ENCODE measurements at regions not wholly inside any gene's neighbourhood (a gene's known extent, or its start where the extent isn't known, plus 50 kb on each side); places are given as distances from the start of the nearest gene placed in this dataset.

GRCh38 chr4:53801373-53801772 lies 210.1 kb upstream of the LNX1 start:
- Histone ChIP-seq H3K9ac (ENCODE audit: low read depth, low read length) (no peak overlapping the region), H3K4me1 (ENCODE audit: insufficient read depth, low read length) (no peaks in the 10 kb centered on the region), H3K36me3 (ENCODE audit: insufficient read depth, low read length) (no peaks in the 10 kb centered on the region), H3K9me3 (ENCODE audit: control insufficient read depth, insufficient read depth, low read length) (no peaks in the 10 kb centered on the region)

GRCh38 chr4:53800741-53801140 lies 209.5 kb upstream of the LNX1 start:
- Histone ChIP-seq H3K36me3 (ENCODE audit: insufficient read depth, low read length) (no peaks in the 10 kb centered on the region), H3K9ac (ENCODE audit: low read depth, low read length) (no peak overlapping the region), H3K9me3 (ENCODE audit: control insufficient read depth, insufficient read depth, low read length) (no peaks in the 10 kb centered on the region), H3K4me1 (ENCODE audit: insufficient read depth, low read length) (no peaks in the 10 kb centered on the region)

GRCh38 chr4:53793096-53793495 lies 201.8 kb upstream of the LNX1 start:
- H3K36me3 ChIP-seq (ENCODE audit: insufficient read depth, low read length): no peaks in the 10 kb centered on the region
- no peak overlapping the region for H3K9ac ChIP-seq (ENCODE audit: low read depth, low read length)
- H3K9me3 ChIP-seq (ENCODE audit: control insufficient read depth, insufficient read depth, low read length): no peaks in the 10 kb centered on the region; the same call in 1 of the 2 replicates
- peaks cover 4% of the 10 kb centered on the region; the same call in 1 of the 2 replicates for H3K4me1 ChIP-seq (ENCODE audit: insufficient read depth, low read length)

GRCh38 chr4:53790286-53790685 lies 199.0 kb upstream of the LNX1 start:
- Histone ChIP-seq H3K36me3 (ENCODE audit: insufficient read depth, low read length) (no peaks in the 10 kb centered on the region), H3K4me1 (ENCODE audit: insufficient read depth, low read length) (peaks cover 4% of the 10 kb centered on the region; the same call in 1 of the 2 replicates), H3K9ac (ENCODE audit: low read depth, low read length) (no peak overlapping the region), H3K9me3 (ENCODE audit: control insufficient read depth, insufficient read depth, low read length) (no peaks in the 10 kb centered on the region; the same call in 1 of the 2 replicates)

GRCh38 chr4:53788621-53789020 lies 197.3 kb upstream of the LNX1 start:
- Histone ChIP-seq H3K4me1 (ENCODE audit: insufficient read depth, low read length) (peaks cover 4% of the 10 kb centered on the region; the same call in 1 of the 2 replicates), H3K9ac (ENCODE audit: low read depth, low read length) (no peak overlapping the region)

GRCh38 chr4:53788011-53788410 lies 196.7 kb upstream of the LNX1 start:
- no peaks in the 10 kb centered on the region for H3K9me3 ChIP-seq (ENCODE audit: control insufficient read depth, insufficient read depth, low read length)
- no peak overlapping the region for H3K9ac ChIP-seq (ENCODE audit: low read depth, low read length)
- peaks cover 4% of the 10 kb centered on the region; the same call in 1 of the 2 replicates for H3K4me1 ChIP-seq (ENCODE audit: insufficient read depth, low read length)
- H3K36me3 ChIP-seq (ENCODE audit: insufficient read depth, low read length): no peaks in the 10 kb centered on the region

More at GRCh38 chr4:53788621-53789020, 197.3 kb upstream of the LNX1 start:
- Histone ChIP-seq H3K9me3 (ENCODE audit: control insufficient read depth, insufficient read depth, low read length) (no peaks in the 10 kb centered on the region), H3K36me3 (ENCODE audit: insufficient read depth, low read length) (no peaks in the 10 kb centered on the region)

GRCh38 chr4:53786632-53787031 lies 195.3 kb upstream of the LNX1 start:
- no peaks in the 10 kb centered on the region for H3K4me1 ChIP-seq (ENCODE audit: insufficient read depth, low read length)
- H3K9me3 ChIP-seq (ENCODE audit: control insufficient read depth, insufficient read depth, low read length): no peaks in the 10 kb centered on the region
- H3K9ac ChIP-seq (ENCODE audit: low read depth, low read length): no peak overlapping the region
- H3K36me3 ChIP-seq (ENCODE audit: insufficient read depth, low read length): no peaks in the 10 kb centered on the region

- no peaks in the 10 kb centered on the region for H3K36me3 ChIP-seq (ENCODE audit: insufficient read depth, low read length)
- no peaks in the 10 kb centered on the region for H3K4me1 ChIP-seq (ENCODE audit: insufficient read depth, low read length)
- no peak overlapping the region for H3K9ac ChIP-seq (ENCODE audit: low read depth, low read length)
- H3K9me3 ChIP-seq (ENCODE audit: control insufficient read depth, insufficient read depth, low read length): no peaks in the 10 kb centered on the region
Observed at GRCh38 chr4:53785996-53786395, 194.7 kb upstream of the LNX1 start.

- H3K36me3 ChIP-seq (ENCODE audit: insufficient read depth, low read length): no peaks in the 10 kb centered on the region
- no peaks in the 10 kb centered on the region for H3K9me3 ChIP-seq (ENCODE audit: control insufficient read depth, insufficient read depth, low read length)
- H3K4me1 ChIP-seq (ENCODE audit: insufficient read depth, low read length): no peaks in the 10 kb centered on the region
- H3K9ac ChIP-seq (ENCODE audit: low read depth, low read length): no peak overlapping the region
Observed at GRCh38 chr4:53784112-53784511, 192.8 kb upstream of the LNX1 start.

GRCh38 chr4:53783208-53783859 lies 192.0 kb upstream of the LNX1 start:
- no peaks in the 10 kb centered on the region for H3K9me3 ChIP-seq (ENCODE audit: control insufficient read depth, insufficient read depth, low read length)
- H3K9ac ChIP-seq (ENCODE audit: low read depth, low read length): no peak overlapping the region
- H3K36me3 ChIP-seq (ENCODE audit: insufficient read depth, low read length): no peaks in the 10 kb centered on the region
- no peaks in the 10 kb centered on the region for H3K4me1 ChIP-seq (ENCODE audit: insufficient read depth, low read length)

- no peaks in the 10 kb centered on the region for H3K36me3 ChIP-seq (ENCODE audit: insufficient read depth, low read length)
- no peak overlapping the region for H3K9ac ChIP-seq (ENCODE audit: low read depth, low read length)
- no peaks in the 10 kb centered on the region for H3K4me1 ChIP-seq (ENCODE audit: insufficient read depth, low read length)
- H3K9me3 ChIP-seq (ENCODE audit: control insufficient read depth, insufficient read depth, low read length): no peaks in the 10 kb centered on the region
Observed at GRCh38 chr4:53782458-53782845, 191.2 kb upstream of the LNX1 start.

GRCh38 chr4:53781629-53782457 lies 190.6 kb upstream of the LNX1 start:
- no peaks in the 10 kb centered on the region for H3K36me3 ChIP-seq (ENCODE audit: insufficient read depth, low read length)
- no peaks in the 10 kb centered on the region for H3K9me3 ChIP-seq (ENCODE audit: control insufficient read depth, insufficient read depth, low read length)
- no peak overlapping the region for H3K9ac ChIP-seq (ENCODE audit: low read depth, low read length)
- no peaks in the 10 kb centered on the region for H3K4me1 ChIP-seq (ENCODE audit: insufficient read depth, low read length)

- Histone ChIP-seq H3K36me3 (ENCODE audit: insufficient read depth, low read length) (no peaks in the 10 kb centered on the region), H3K9me3 (ENCODE audit: control insufficient read depth, insufficient read depth, low read length) (no peaks in the 10 kb centered on the region), H3K4me1 (ENCODE audit: insufficient read depth, low read length) (no peaks in the 10 kb centered on the region), H3K9ac (ENCODE audit: low read depth, low read length) (no peak overlapping the region)
Observed at GRCh38 chr4:53780736-53781400, 189.6 kb upstream of the LNX1 start.

GRCh38 chr4:53779025-53779424 lies 187.7 kb upstream of the LNX1 start:
- Histone ChIP-seq H3K36me3 (ENCODE audit: insufficient read depth, low read length) (no peaks in the 10 kb centered on the region), H3K4me1 (ENCODE audit: insufficient read depth, low read length) (no peaks in the 10 kb centered on the region), H3K9me3 (ENCODE audit: control insufficient read depth, insufficient read depth, low read length) (no peaks in the 10 kb centered on the region), H3K9ac (ENCODE audit: low read depth, low read length) (no peak overlapping the region)
